GM19035 (cell line): ENCODE measurements at regions not wholly inside any gene's neighbourhood (a gene's known extent, or its start where the extent isn't known, plus 50 kb on each side); places are given as distances from the start of the nearest gene placed in this dataset.
"Not testable (repeated sequence)": the region's sequence is repeated elsewhere in the genome, so short reads cannot be mapped to it uniquely, and the experiment has no call there.

ENCODE experiments used
- ATAC-seq: cut with Tn5 transposase; IDR thresholded peaks from one replicate; pipeline ENCODE4 v1.9.1; 2021; ENCODE audit not compliant: unreplicated experiment

GRCh38 chr6:164051427-164051826 lies 636.9 kb downstream of the QKI start:
- ATAC-seq: no peak

- no peak for ATAC-seq
These were observed 635.0 kb downstream of the QKI start for GRCh38 chr6:164049517-164049988.

GRCh38 chr6:164048840-164049516 lies 634.5 kb downstream of the QKI start:
- ATAC-seq: no peak

GRCh38 chr6:164045082-164045481 lies 630.6 kb downstream of the QKI start:
- ATAC-seq: no peak

- ATAC-seq: not testable (repeated sequence)
These were observed 629.1 kb downstream of the QKI start for GRCh38 chr6:164043656-164044055.

- no peak for ATAC-seq
These were observed 627.7 kb downstream of the QKI start for GRCh38 chr6:164042212-164042611.

GRCh38 chr6:164040994-164041393 lies 626.5 kb downstream of the QKI start:
- no peak for ATAC-seq

- peak; percentile 94 for ATAC-seq
These were observed 625.4 kb downstream of the QKI start for GRCh38 chr6:164039954-164040375.

GRCh38 chr6:164037171-164037870 lies 622.8 kb downstream of the QKI start:
- ATAC-seq: no peak

- ATAC-seq: no peak
These were observed 621.5 kb downstream of the QKI start for GRCh38 chr6:164035900-164036485.

GRCh38 chr6:164034602-164035140 lies 620.2 kb downstream of the QKI start:
- no peak for ATAC-seq

- ATAC-seq: no peak
These were observed 610.7 kb downstream of the QKI start for GRCh38 chr6:164025180-164025579.

- no peak for ATAC-seq
These were observed 609.0 kb downstream of the QKI start for GRCh38 chr6:164023535-164023934.

- ATAC-seq: no peak
These were observed 608.1 kb downstream of the QKI start for GRCh38 chr6:164022632-164023031.

- no peak for ATAC-seq
These were observed 607.2 kb downstream of the QKI start for GRCh38 chr6:164021589-164022250.

- no peak for ATAC-seq
These were observed 605.6 kb downstream of the QKI start for GRCh38 chr6:164020142-164020541.

GRCh38 chr6:164018133-164018532 lies 603.6 kb downstream of the QKI start:
- ATAC-seq: no peak

- ATAC-seq: no peak
These were observed 601.5 kb downstream of the QKI start for GRCh38 chr6:164016056-164016455.

- ATAC-seq: no peak
These were observed 600.6 kb downstream of the QKI start for GRCh38 chr6:164015088-164015484.

- no peak for ATAC-seq
These were observed 600.0 kb downstream of the QKI start for GRCh38 chr6:164014346-164015087.
